Fibroblast of lung (primary cell): ENCODE measurements at regions not wholly inside any gene's neighbourhood (a gene's known extent, or its start where the extent isn't known, plus 50 kb on each side); places are given as distances from the start of the nearest gene placed in this dataset.

Source experiments
- EZH2 ChIP-seq: IDR thresholded peaks from 2 replicates; pipeline ENCODE4 v1.5.1; 2012; ENCODE audit warnings: low read length, control low read depth, mild to moderate bottlenecking; ENCODE audit errors: missing control alignments
- TF ChIP-seq, protein P1 (sequence below), 2 donors: IDR thresholded peaks in 1 of 2; conservative IDR thresholded peaks in 1 of 2; 1 replicate in 1 of 2; 2 replicates in 1 of 2; pipeline ENCODE4 v1.5.1; 2011 to 2012; ENCODE audit warnings: low read length in 2 of 2, control low read depth in 1 of 2, inconsistent platforms in 1 of 2, low read depth in 1 of 2, mild to moderate bottlenecking in 1 of 2

DNA sequence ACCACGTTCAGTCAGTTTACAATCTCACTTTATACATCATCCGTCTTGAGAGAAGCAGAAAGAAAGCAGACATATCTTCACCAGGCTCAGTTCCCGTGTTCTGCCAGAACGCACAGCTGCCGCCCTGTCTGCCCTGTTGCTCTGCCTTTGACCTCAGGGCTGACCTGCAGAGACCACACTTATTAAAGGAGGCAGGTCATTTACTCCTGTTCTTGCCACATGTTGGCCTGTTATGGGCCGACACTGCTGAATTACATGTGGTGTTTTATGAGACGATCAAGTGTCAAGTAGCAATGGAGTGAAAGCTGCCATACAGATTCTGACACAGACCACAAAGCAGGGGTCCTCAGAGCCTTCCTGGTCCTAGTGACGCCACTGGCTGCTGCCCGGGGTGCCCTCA is 232.2 kb downstream of the TTC32 start:
- TF ChIP-seq, protein P1, sequence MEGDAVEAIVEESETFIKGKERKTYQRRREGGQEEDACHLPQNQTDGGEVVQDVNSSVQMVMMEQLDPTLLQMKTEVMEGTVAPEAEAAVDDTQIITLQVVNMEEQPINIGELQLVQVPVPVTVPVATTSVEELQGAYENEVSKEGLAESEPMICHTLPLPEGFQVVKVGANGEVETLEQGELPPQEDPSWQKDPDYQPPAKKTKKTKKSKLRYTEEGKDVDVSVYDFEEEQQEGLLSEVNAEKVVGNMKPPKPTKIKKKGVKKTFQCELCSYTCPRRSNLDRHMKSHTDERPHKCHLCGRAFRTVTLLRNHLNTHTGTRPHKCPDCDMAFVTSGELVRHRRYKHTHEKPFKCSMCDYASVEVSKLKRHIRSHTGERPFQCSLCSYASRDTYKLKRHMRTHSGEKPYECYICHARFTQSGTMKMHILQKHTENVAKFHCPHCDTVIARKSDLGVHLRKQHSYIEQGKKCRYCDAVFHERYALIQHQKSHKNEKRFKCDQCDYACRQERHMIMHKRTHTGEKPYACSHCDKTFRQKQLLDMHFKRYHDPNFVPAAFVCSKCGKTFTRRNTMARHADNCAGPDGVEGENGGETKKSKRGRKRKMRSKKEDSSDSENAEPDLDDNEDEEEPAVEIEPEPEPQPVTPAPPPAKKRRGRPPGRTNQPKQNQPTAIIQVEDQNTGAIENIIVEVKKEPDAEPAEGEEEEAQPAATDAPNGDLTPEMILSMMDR (conservative IDR thresholded peaks at IDR 0.05 in 1 of 2, IDR thresholded peaks at IDR 0.05 in 1 of 2; ENCODE audit: low read depth in 1 of 2, low read length in 2 of 2) = no peak
- TF ChIP-seq EZH2 = no peak
